Liver (tissue), 8 donors: ENCODE measurements at regions not wholly inside any gene's neighbourhood (a gene's known extent, or its start where the extent isn't known, plus 50 kb on each side); places are given as distances from the start of the nearest gene placed in this dataset.

Experiments
- DNase-seq: peaks from one replicate; pipeline ENCODE4 v3.0.0-alpha.2; 2017; ENCODE audit warnings: low spot score
- H3K27ac ChIP-seq, 2 donors: one replicate each; pipeline ENCODE4 v1.7.0; 2013; ENCODE audit warnings: inconsistent platforms in 2 of 2, low read length in 2 of 2, control low read depth in 1 of 2, low read depth in 1 of 2, mild to moderate bottlenecking in 1 of 2
- H3K27me3 ChIP-seq, 4 donors: one replicate each; pipeline versions ENCODE4 v1.6.1 to v1.7.0; 2013; ENCODE audit warnings: low read length in 3 of 4, inconsistent platforms in 1 of 4, mild to moderate bottlenecking in 1 of 4, moderate library complexity in 1 of 4; ENCODE audit not compliant: control insufficient read depth in 4 of 4, insufficient read depth in 4 of 4
- H3K36me3 ChIP-seq, 4 donors: one replicate each; pipeline versions ENCODE4 v1.6.1 to v1.7.0; 2013; ENCODE audit warnings: low read length in 3 of 4, mild to moderate bottlenecking in 3 of 4, low read depth in 1 of 4, moderate library complexity in 1 of 4; ENCODE audit not compliant: control insufficient read depth in 4 of 4, insufficient read depth in 3 of 4
- H3K4me1 ChIP-seq, 4 donors: one replicate each; pipeline versions ENCODE4 v1.6.1 to v1.7.0; 2013; ENCODE audit warnings: low read length in 3 of 4, mild to moderate bottlenecking in 3 of 4, moderate library complexity in 1 of 4; ENCODE audit not compliant: control insufficient read depth in 4 of 4, insufficient read depth in 4 of 4
- H3K4me3 ChIP-seq, 3 donors: one replicate each; pipeline versions ENCODE4 v1.6.1 to v1.7.0; 2013; ENCODE audit warnings: low read length in 3 of 3, control low read depth in 1 of 3, low read depth in 1 of 3, mild to moderate bottlenecking in 1 of 3
- H3K9ac ChIP-seq, 2 donors: one replicate each; pipeline ENCODE4 v1.7.0; 2013; ENCODE audit warnings: low read length in 2 of 2, mild to moderate bottlenecking in 2 of 2, moderate library complexity in 2 of 2, control low read depth in 1 of 2, low read depth in 1 of 2
- H3K9me3 ChIP-seq, 4 donors: one replicate each; pipeline versions ENCODE4 v1.6.1 to v1.7.0; 2013; ENCODE audit warnings: low read length in 3 of 4; ENCODE audit not compliant: control insufficient read depth in 4 of 4
- ATF3 ChIP-seq: IDR thresholded peaks from 2 replicates; pipeline ENCODE4 v1.6.1; 2016; ENCODE audit warnings: antibody characterized with exemption
- CTCF ChIP-seq: fragments of 150-350 bp; IDR thresholded peaks from 2 replicates; pipeline ENCODE4 v1.5.1; 2017; ENCODE audit warnings: improper control_type of control experiment, low read depth, low read length; ENCODE audit not compliant: missing input control
- EGR1 ChIP-seq, 2 donors: IDR thresholded peaks; 2 replicates each; pipeline ENCODE4 v1.6.1; 2016 to 2018; ENCODE audit warnings: antibody characterized with exemption in 2 of 2, low read depth in 2 of 2
- FOXA1 ChIP-seq: IDR thresholded peaks from 2 replicates; pipeline ENCODE4 v1.6.1; 2016; ENCODE audit warnings: antibody characterized with exemption
- FOXA2 ChIP-seq: IDR thresholded peaks from 2 replicates; pipeline ENCODE4 v1.6.1; 2016; ENCODE audit warnings: antibody characterized with exemption
- GABPA ChIP-seq, 2 donors: IDR thresholded peaks in 1 of 2; conservative IDR thresholded peaks in 1 of 2; 2 replicates each; pipeline ENCODE4 v1.6.1; 2016; ENCODE audit warnings: antibody characterized with exemption in 2 of 2, mild to moderate bottlenecking in 1 of 2, moderate library complexity in 1 of 2
- HNF4A ChIP-seq, 2 donors: conservative IDR thresholded peaks; 2 replicates each; pipeline ENCODE4 v1.6.1; 2016; ENCODE audit warnings: antibody characterized with exemption in 2 of 2, mild to moderate bottlenecking in 2 of 2
- HNF4G ChIP-seq: IDR thresholded peaks from 2 replicates; pipeline ENCODE4 v1.6.1; 2016; ENCODE audit warnings: antibody characterized with exemption
- JUND ChIP-seq, 2 donors: IDR thresholded peaks; 2 replicates each; pipeline ENCODE4 v1.6.1; 2016; ENCODE audit warnings: antibody characterized with exemption in 2 of 2
- MAX ChIP-seq: IDR thresholded peaks from 2 replicates; pipeline ENCODE4 v1.6.1; 2016; ENCODE audit warnings: antibody characterized with exemption
- NR2F2 ChIP-seq: IDR thresholded peaks from 2 replicates; pipeline ENCODE4 v1.6.1; 2016; ENCODE audit warnings: antibody characterized with exemption
- RAD21 ChIP-seq, 2 donors: IDR thresholded peaks; 2 replicates each; pipeline ENCODE4 v1.6.1; 2016; ENCODE audit warnings: antibody characterized with exemption in 2 of 2, mild to moderate bottlenecking in 2 of 2
- REST ChIP-seq: IDR thresholded peaks from 2 replicates; pipeline ENCODE4 v1.6.1; 2016; ENCODE audit warnings: antibody characterized with exemption, mild to moderate bottlenecking
- RXRA ChIP-seq, 2 donors: IDR thresholded peaks; 2 replicates each; pipeline ENCODE4 v1.6.1; 2017 to 2018; ENCODE audit warnings: antibody characterized with exemption in 2 of 2, mild to moderate bottlenecking in 1 of 2
- SP1 ChIP-seq: IDR thresholded peaks from 2 replicates; pipeline ENCODE4 v1.6.1; 2018; ENCODE audit warnings: antibody characterized with exemption, mild to moderate bottlenecking
- TAF1 ChIP-seq: conservative IDR thresholded peaks from 2 replicates; pipeline ENCODE4 v1.6.1; 2016; ENCODE audit warnings: antibody characterized with exemption, mild to moderate bottlenecking
- YY1 ChIP-seq: IDR thresholded peaks from 2 replicates; pipeline ENCODE4 v1.6.1; 2016; ENCODE audit warnings: antibody characterized with exemption, mild to moderate bottlenecking
- ZBTB33 ChIP-seq: IDR thresholded peaks from 2 replicates; pipeline ENCODE4 v1.6.1; 2016; ENCODE audit warnings: antibody characterized with exemption
- WGBS: extraction: QIAGEN DNeasy Blood & Tissue Kit; methylation state at CpG from one replicate; pipeline ENCODE4 v1.1.7; 2013; 5-methylcytosine and 5-hydroxymethylcytosine counted together
- donor health status: healthy.
- donor health status: healthy.
- donor health status: healthy.
- donor health status: healthy.
- donor health status: healthy.

GRCh38 chr15:92333709-92334108 lies 60.0 kb upstream of the ST8SIA2 start (continued):
- TF ChIP-seq ZBTB33: no peak

- Histone ChIP-seq H3K27ac (no peak overlapping the region), H3K9ac (no peak overlapping the region), H3K36me3 (no peaks in the 10 kb centered on the region), H3K9me3 (peaks cover 0 to 10% (median 3%) of the 10 kb centered on the region in 4 donors), H3K4me3 (no peak overlapping the region), H3K4me1 (no peaks in the 10 kb centered on the region), H3K27me3 (peaks cover 0 to 4% (median 0%) of the 10 kb centered on the region in 4 donors)
- TF ChIP-seq RXRA (IDR thresholded peaks at IDR 0.05): no peak
- TF ChIP-seq NR2F2: no peak
- no peak for TF ChIP-seq YY1
- no peak for TF ChIP-seq TAF1
- no peak for TF ChIP-seq REST
- TF ChIP-seq ZBTB33: no peak
- TF ChIP-seq ATF3: no peak
- no peak for TF ChIP-seq SP1
- TF ChIP-seq EGR1 (IDR thresholded peaks at IDR 0.05; ENCODE audit: low read depth in 2 of 2): no peak
- TF ChIP-seq HNF4A (conservative IDR thresholded peaks at IDR 0.05): no peak
- no peak for TF ChIP-seq HNF4G
- TF ChIP-seq CTCF: no peak
- no peak for TF ChIP-seq RAD21 (IDR thresholded peaks at IDR 0.05)
- no peak for TF ChIP-seq GABPA (IDR thresholded peaks at IDR 0.05 in 1 of 2, conservative IDR thresholded peaks at IDR 0.05 in 1 of 2)
- no peak for TF ChIP-seq FOXA1
- no peak for TF ChIP-seq JUND (IDR thresholded peaks at IDR 0.05)
- TF ChIP-seq FOXA2: no peak
- TF ChIP-seq MAX: no peak
- 47% methylated on average over 2 of the region's 2 CpGs for WGBS
- DNase-seq: no peak
Measured at GRCh38 chr15:92336419-92336987, 57.2 kb upstream of the ST8SIA2 start.
